ENCODE measurements at regions not wholly inside any gene's neighbourhood (a gene's known extent, or its start where the extent isn't known, plus 50 kb on each side); places are given as distances from the start of the nearest gene placed in this dataset.

DNA sequence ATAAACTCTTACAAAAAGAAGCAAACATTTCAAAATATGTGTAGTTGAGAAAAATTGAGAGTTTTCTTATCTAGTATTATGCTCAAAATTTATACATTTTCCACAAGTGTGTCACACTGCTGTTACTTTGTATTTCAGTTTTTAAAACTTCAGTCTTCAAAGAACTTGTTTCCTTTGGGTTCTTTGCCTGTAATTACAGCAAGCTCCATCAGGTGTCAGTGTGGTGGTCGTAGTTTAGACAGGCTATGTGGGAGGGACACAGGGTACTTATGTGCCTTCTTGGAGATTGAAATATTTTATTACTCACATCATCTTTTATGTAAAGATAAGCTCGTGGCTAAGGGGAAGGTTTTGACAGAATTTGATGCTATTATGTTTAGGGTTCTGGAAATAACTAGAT, 360.5 kb downstream of the FGFR2 start:
- WGBS, 2 donors (ENCODE audit: low coverage in 1 of 2) = 73 to 74% methylated on average over 2 of the region's 2 CpGs
- TF ChIP-seq, protein P1, sequence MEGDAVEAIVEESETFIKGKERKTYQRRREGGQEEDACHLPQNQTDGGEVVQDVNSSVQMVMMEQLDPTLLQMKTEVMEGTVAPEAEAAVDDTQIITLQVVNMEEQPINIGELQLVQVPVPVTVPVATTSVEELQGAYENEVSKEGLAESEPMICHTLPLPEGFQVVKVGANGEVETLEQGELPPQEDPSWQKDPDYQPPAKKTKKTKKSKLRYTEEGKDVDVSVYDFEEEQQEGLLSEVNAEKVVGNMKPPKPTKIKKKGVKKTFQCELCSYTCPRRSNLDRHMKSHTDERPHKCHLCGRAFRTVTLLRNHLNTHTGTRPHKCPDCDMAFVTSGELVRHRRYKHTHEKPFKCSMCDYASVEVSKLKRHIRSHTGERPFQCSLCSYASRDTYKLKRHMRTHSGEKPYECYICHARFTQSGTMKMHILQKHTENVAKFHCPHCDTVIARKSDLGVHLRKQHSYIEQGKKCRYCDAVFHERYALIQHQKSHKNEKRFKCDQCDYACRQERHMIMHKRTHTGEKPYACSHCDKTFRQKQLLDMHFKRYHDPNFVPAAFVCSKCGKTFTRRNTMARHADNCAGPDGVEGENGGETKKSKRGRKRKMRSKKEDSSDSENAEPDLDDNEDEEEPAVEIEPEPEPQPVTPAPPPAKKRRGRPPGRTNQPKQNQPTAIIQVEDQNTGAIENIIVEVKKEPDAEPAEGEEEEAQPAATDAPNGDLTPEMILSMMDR (IDR thresholded peaks at IDR 0.05) = peak in 3 of 5 experiments; percentile 16 to 29 (median 29)
- TF ChIP-seq POLR2AphosphoS5 (IDR thresholded peaks at IDR 0.05) (no peak), POLR2A (IDR thresholded peaks at IDR 0.05) (no peak), EP300 (IDR thresholded peaks at IDR 0.05; ENCODE audit: low read depth) (no peak)
- in situ Hi-C loops (cut with MboI; ENCODE audit: low pct_ligation_motif_present in 1 of 4, low pct_unique_long_range_greater_than_20kb in 1 of 4, low sequenced_read_pairs in 3 of 4) = no loop called here

DNA sequence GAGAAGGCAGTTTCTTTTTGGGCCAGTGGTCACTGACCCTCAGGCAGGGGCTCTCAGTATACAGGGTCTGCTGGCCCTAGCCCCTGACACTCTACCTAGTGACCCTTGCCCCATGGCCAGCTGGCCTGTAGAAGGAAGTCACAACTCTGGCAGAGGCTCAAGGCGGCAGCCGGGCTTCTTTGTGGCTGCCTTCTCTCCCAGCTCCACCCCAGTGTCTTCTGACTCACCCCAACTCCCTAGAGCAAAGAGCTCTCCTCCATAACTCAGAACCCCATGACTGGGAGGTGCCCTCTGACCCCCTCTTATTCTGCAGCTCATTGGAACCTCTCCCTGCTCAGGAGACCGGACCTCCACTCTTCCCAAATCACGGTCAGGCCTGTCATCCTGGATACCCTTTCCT, 358.2 kb downstream of the FGFR2 start:
- WGBS, 2 donors (ENCODE audit: low coverage in 1 of 2) = 32% methylated on average over 4 of the region's 4 CpGs; no CpG with 5 or more reads in 1 of the 2 donors
- peak; percentile 82 for DNase-seq

More for the DNA sequence above, 360.5 kb downstream of the FGFR2 start:
- Histone ChIP-seq H3K36me3 (no peaks in the 10 kb centered on the region), H3K9me3 (peaks cover 3 to 7% of the 10 kb centered on the region in 2 donors), H3K27ac (no peak overlapping the region), H3K4me3 (no peak overlapping the region), H3K4me1 (peaks cover 8 to 53% (median 29%) of the 10 kb centered on the region in 4 donors), H3K27me3 (no peaks in the 10 kb centered on the region)
- DNase-seq = no peak
- intact Hi-C loops (cut with DNase I; ENCODE audit: low total_unique reads) = no loop called here

GRCh38 chr10:121240556-121240955, 357.7 kb downstream of the FGFR2 start:
- Histone ChIP-seq H3K4me1 (peaks cover 8 to 80% (median 30%) of the 10 kb centered on the region in 4 donors), H3K4me3 (no peak overlapping the region), H3K27ac (peak overlapping the region; percentile 76 to 82 (median 80)), H3K9me3 (peaks cover 3 to 7% of the 10 kb centered on the region in 2 donors), H3K36me3 (no peaks in the 10 kb centered on the region), H3K27me3 (no peaks in the 10 kb centered on the region)
- 34 to 43% methylated on average over 2 of the region's 2 CpGs for WGBS, 2 donors (ENCODE audit: low coverage in 1 of 2)
- TF ChIP-seq, protein P1 (IDR thresholded peaks at IDR 0.05) = no peak
- TF ChIP-seq EP300 (IDR thresholded peaks at IDR 0.05; ENCODE audit: low read depth) = no peak
- peak; percentile 11 to 73 (median 68) for TF ChIP-seq POLR2AphosphoS5 (IDR thresholded peaks at IDR 0.05)
- no peak for TF ChIP-seq POLR2A (IDR thresholded peaks at IDR 0.05)
- DNase-seq = peak; percentile 54
- in situ Hi-C loops (cut with MboI; ENCODE audit: low pct_ligation_motif_present in 1 of 4, low pct_unique_long_range_greater_than_20kb in 1 of 4, low sequenced_read_pairs in 3 of 4) = no loop called here
- intact Hi-C loops (cut with DNase I; ENCODE audit: low total_unique reads) = no loop called here

More for the DNA sequence above, 358.2 kb downstream of the FGFR2 start:
- Histone ChIP-seq H3K36me3 (no peaks in the 10 kb centered on the region), H3K4me3 (no peak overlapping the region), H3K27ac (peak overlapping the region; percentile 76 to 82 (median 80)), H3K27me3 (no peaks in the 10 kb centered on the region), H3K9me3 (peaks cover 3 to 7% of the 10 kb centered on the region in 2 donors), H3K4me1 (peaks cover 8 to 76% (median 32%) of the 10 kb centered on the region in 4 donors)
- no peak for TF ChIP-seq POLR2A (IDR thresholded peaks at IDR 0.05)
- TF ChIP-seq POLR2AphosphoS5 (IDR thresholded peaks at IDR 0.05) = peak in 2 of 3 donors; percentile 21 to 25
- TF ChIP-seq, protein P1 (IDR thresholded peaks at IDR 0.05) = no peak
- TF ChIP-seq EP300 (IDR thresholded peaks at IDR 0.05; ENCODE audit: low read depth) = no peak
- intact Hi-C loops (cut with DNase I; ENCODE audit: low total_unique reads) (no loop called here), in situ Hi-C loops (cut with MboI; ENCODE audit: low pct_ligation_motif_present in 1 of 4, low pct_unique_long_range_greater_than_20kb in 1 of 4, low sequenced_read_pairs in 3 of 4) (no loop called here)

- no peaks in the 10 kb centered on the region for H3K27me3 ChIP-seq
- intact Hi-C loops (cut with DNase I; ENCODE audit: low total_unique reads) (no loop called here), in situ Hi-C loops (cut with MboI; ENCODE audit: low pct_ligation_motif_present in 1 of 4, low pct_unique_long_range_greater_than_20kb in 1 of 4, low sequenced_read_pairs in 3 of 4) (no loop called here)
- WGBS, 2 donors (ENCODE audit: low coverage in 1 of 2) = 81 to 91% methylated on average over 4 to 7 of the region's 7 CpGs
- no peak for DNase-seq
- H3K4me3 ChIP-seq = no peak overlapping the region
- peaks cover 3 to 7% of the 10 kb centered on the region in 2 donors for H3K9me3 ChIP-seq
- H3K36me3 ChIP-seq = no peaks in the 10 kb centered on the region
- H3K27ac ChIP-seq = peak overlapping the region; percentile 76 to 82 (median 80)
- peaks cover 8 to 82% (median 25%) of the 10 kb centered on the region in 4 donors for H3K4me1 ChIP-seq
- TF ChIP-seq POLR2A (IDR thresholded peaks at IDR 0.05) (no peak), EP300 (IDR thresholded peaks at IDR 0.05; ENCODE audit: low read depth) (no peak), POLR2AphosphoS5 (IDR thresholded peaks at IDR 0.05) (no peak)
- TF ChIP-seq, protein P1 (IDR thresholded peaks at IDR 0.05) = no peak
Observed at GRCh38 chr10:121241337-121241736, 356.9 kb downstream of the FGFR2 start.
